SK-N-SH treated with all-trans-retinoic acid at 6 μM for 48 hours (cell line): ENCODE measurements at regions not wholly inside any gene's neighbourhood (a gene's known extent, or its start where the extent isn't known, plus 50 kb on each side); places are given as distances from the start of the nearest gene placed in this dataset.

Experiments
- ATAC-seq: fragments of 200-7000 bp; cut with Tn5 transposase; 3 replicates; pipeline ENCODE4 v1.9.1; 2020; ENCODE audit warnings: mild to moderate bottlenecking, moderate library complexity
- BACH2 ChIP-seq: fragments of 250-450 bp; sonication (Bioruptor Pico); IDR thresholded peaks from 2 replicates; pipeline ENCODE4 v1.9.0; 2021; ENCODE audit warnings: mild to moderate bottlenecking, borderline replicate concordance
- CREB5 ChIP-seq: fragments of 250-450 bp; sonication (Bioruptor Pico); IDR thresholded peaks from 2 replicates; pipeline ENCODE4 v1.5.1; 2020; ENCODE audit warnings: low read depth, mild to moderate bottlenecking, moderate library complexity
- CSDC2 ChIP-seq: fragments of 250-450 bp; sonication (Bioruptor Pico); IDR thresholded peaks from 2 replicates; pipeline ENCODE4 v1.5.0; 2020; ENCODE audit warnings: mild to moderate bottlenecking, moderate library complexity
- CSRNP3 ChIP-seq: fragments of 250-450 bp; sonication (Bioruptor Pico); IDR thresholded peaks from 2 replicates; pipeline ENCODE4 v1.5.1; 2021; ENCODE audit warnings: mild to moderate bottlenecking, moderate library complexity
- ESRRG ChIP-seq: fragments of 250-450 bp; sonication (Bioruptor Pico); IDR thresholded peaks from 2 replicates; pipeline ENCODE4 v1.6.1; 2021; ENCODE audit warnings: mild to moderate bottlenecking
- GLIS3 ChIP-seq: fragments of 250-450 bp; sonication (Bioruptor Pico); IDR thresholded peaks from 2 replicates; pipeline ENCODE4 v1.5.0; 2020; ENCODE audit warnings: mild to moderate bottlenecking, moderate library complexity
- ISL1 ChIP-seq: fragments of 250-450 bp; sonication (Bioruptor Pico); IDR thresholded peaks from 2 replicates; pipeline ENCODE4 v2.1.2; 2022; ENCODE audit warnings: mild to moderate bottlenecking, moderate library complexity
- OSR1 ChIP-seq: fragments of 250-450 bp; sonication (Bioruptor Pico); IDR thresholded peaks from 2 replicates; pipeline ENCODE4 v1.8.0; 2022; ENCODE audit warnings: moderate library complexity, mild to moderate bottlenecking, inconsistent platforms
- POU6F1 ChIP-seq: fragments of 250-450 bp; sonication (Bioruptor Pico); IDR thresholded peaks from 2 replicates; pipeline ENCODE4 v1.8.0; 2021; ENCODE audit warnings: low read depth, mild to moderate bottlenecking, moderate library complexity, borderline replicate concordance
- PPARA ChIP-seq: fragments of 250-450 bp; sonication (Bioruptor Pico); IDR thresholded peaks from 2 replicates; pipeline ENCODE4 v1.5.0; 2020; ENCODE audit warnings: mild to moderate bottlenecking, borderline replicate concordance
- RARB ChIP-seq: fragments of 250-450 bp; sonication (Bioruptor Pico); IDR thresholded peaks from 2 replicates; pipeline ENCODE4 v1.8.0; 2021; ENCODE audit warnings: mild to moderate bottlenecking, moderate library complexity
- SNAI2 ChIP-seq: fragments of 250-450 bp; sonication (Bioruptor Pico); IDR thresholded peaks from 2 replicates; pipeline ENCODE4 v1.5.0; 2020; ENCODE audit warnings: mild to moderate bottlenecking, moderate library complexity
- TOX ChIP-seq: fragments of 250-450 bp; sonication (Bioruptor Pico); IDR thresholded peaks from 2 replicates; pipeline ENCODE4 v1.8.0; 2021; ENCODE audit warnings: mild to moderate bottlenecking, moderate library complexity, borderline replicate concordance
- ZC3H10 ChIP-seq: fragments of 250-450 bp; sonication (Bioruptor Pico); IDR thresholded peaks from 2 replicates; pipeline ENCODE4 v1.5.1; 2021; ENCODE audit warnings: mild to moderate bottlenecking, moderate library complexity
- ZFP3 ChIP-seq: fragments of 250-450 bp; sonication (Bioruptor Pico); IDR thresholded peaks from 2 replicates; pipeline ENCODE4 v1.5.0; 2020; ENCODE audit warnings: mild to moderate bottlenecking, moderate library complexity
- ZFP30 ChIP-seq: fragments of 450-650 bp; formaldehyde crosslinking; IDR thresholded peaks from 2 replicates; pipeline ENCODE4 v1.5.0; 2022; ENCODE audit warnings: mild to moderate bottlenecking, moderate library complexity
- ZNF565 ChIP-seq: fragments of 450-650 bp; formaldehyde crosslinking; conservative IDR thresholded peaks from 2 replicates; pipeline ENCODE4 v1.5.0; 2020; ENCODE audit warnings: low read depth, mild to moderate bottlenecking, moderate library complexity
- ZNF70 ChIP-seq: fragments of 450-650 bp; formaldehyde crosslinking; IDR thresholded peaks from 2 replicates; pipeline ENCODE4 v1.5.0; 2020; ENCODE audit warnings: mild to moderate bottlenecking, moderate library complexity
- ZNF8 ChIP-seq: fragments of 450-650 bp; formaldehyde crosslinking; IDR thresholded peaks from 2 replicates; pipeline ENCODE4 v1.5.0; 2020; ENCODE audit warnings: mild to moderate bottlenecking, moderate library complexity
- TF ChIP-seq, protein P1 (sequence below): fragments of 250-450 bp; sonication (Bioruptor Pico); IDR thresholded peaks from 2 replicates; pipeline ENCODE4 v1.8.0; 2020; ENCODE audit warnings: mild to moderate bottlenecking, moderate library complexity, borderline replicate concordance
- TF ChIP-seq, protein P2 (sequence below): fragments of 250-450 bp; sonication (Bioruptor Pico); IDR thresholded peaks from 2 replicates; pipeline ENCODE4 v1.5.0; 2020; ENCODE audit warnings: mild to moderate bottlenecking, moderate library complexity

- ATAC-seq: no peak; the same call in 2 of the 3 replicates
- no peak for TF ChIP-seq RARB (CRISPR knock-in tag)
- no peak for TF ChIP-seq TOX (CRISPR knock-in tag)
- TF ChIP-seq ZNF565 (CRISPR knock-in tag): no peak
- no peak for TF ChIP-seq ESRRG (CRISPR knock-in tag)
- no peak for TF ChIP-seq OSR1
- no peak for TF ChIP-seq CREB5 (CRISPR knock-in tag)
- TF ChIP-seq ZFP3 (CRISPR knock-in tag): no peak
- no peak for TF ChIP-seq CSDC2 (CRISPR knock-in tag)
- TF ChIP-seq, protein P1, sequence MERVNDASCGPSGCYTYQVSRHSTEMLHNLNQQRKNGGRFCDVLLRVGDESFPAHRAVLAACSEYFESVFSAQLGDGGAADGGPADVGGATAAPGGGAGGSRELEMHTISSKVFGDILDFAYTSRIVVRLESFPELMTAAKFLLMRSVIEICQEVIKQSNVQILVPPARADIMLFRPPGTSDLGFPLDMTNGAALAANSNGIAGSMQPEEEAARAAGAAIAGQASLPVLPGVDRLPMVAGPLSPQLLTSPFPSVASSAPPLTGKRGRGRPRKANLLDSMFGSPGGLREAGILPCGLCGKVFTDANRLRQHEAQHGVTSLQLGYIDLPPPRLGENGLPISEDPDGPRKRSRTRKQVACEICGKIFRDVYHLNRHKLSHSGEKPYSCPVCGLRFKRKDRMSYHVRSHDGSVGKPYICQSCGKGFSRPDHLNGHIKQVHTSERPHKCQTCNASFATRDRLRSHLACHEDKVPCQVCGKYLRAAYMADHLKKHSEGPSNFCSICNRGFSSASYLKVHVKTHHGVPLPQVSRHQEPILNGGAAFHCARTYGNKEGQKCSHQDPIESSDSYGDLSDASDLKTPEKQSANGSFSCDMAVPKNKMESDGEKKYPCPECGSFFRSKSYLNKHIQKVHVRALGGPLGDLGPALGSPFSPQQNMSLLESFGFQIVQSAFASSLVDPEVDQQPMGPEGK: no peak
- TF ChIP-seq POU6F1: no peak
- TF ChIP-seq, protein P2, sequence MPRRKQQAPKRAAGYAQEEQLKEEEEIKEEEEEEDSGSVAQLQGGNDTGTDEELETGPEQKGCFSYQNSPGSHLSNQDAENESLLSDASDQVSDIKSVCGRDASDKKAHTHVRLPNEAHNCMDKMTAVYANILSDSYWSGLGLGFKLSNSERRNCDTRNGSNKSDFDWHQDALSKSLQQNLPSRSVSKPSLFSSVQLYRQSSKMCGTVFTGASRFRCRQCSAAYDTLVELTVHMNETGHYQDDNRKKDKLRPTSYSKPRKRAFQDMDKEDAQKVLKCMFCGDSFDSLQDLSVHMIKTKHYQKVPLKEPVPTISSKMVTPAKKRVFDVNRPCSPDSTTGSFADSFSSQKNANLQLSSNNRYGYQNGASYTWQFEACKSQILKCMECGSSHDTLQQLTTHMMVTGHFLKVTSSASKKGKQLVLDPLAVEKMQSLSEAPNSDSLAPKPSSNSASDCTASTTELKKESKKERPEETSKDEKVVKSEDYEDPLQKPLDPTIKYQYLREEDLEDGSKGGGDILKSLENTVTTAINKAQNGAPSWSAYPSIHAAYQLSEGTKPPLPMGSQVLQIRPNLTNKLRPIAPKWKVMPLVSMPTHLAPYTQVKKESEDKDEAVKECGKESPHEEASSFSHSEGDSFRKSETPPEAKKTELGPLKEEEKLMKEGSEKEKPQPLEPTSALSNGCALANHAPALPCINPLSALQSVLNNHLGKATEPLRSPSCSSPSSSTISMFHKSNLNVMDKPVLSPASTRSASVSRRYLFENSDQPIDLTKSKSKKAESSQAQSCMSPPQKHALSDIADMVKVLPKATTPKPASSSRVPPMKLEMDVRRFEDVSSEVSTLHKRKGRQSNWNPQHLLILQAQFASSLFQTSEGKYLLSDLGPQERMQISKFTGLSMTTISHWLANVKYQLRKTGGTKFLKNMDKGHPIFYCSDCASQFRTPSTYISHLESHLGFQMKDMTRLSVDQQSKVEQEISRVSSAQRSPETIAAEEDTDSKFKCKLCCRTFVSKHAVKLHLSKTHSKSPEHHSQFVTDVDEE (CRISPR knock-in tag): no peak
- TF ChIP-seq ZNF70 (CRISPR knock-in tag): no peak
- no peak for TF ChIP-seq SNAI2 (CRISPR knock-in tag)
- TF ChIP-seq GLIS3 (CRISPR knock-in tag): no peak
- no peak for TF ChIP-seq CSRNP3 (CRISPR knock-in tag)
- no peak for TF ChIP-seq ZFP30 (CRISPR knock-in tag)
- TF ChIP-seq ZNF8 (CRISPR knock-in tag): no peak
- TF ChIP-seq ISL1 (CRISPR knock-in tag): no peak
- TF ChIP-seq ZC3H10 (CRISPR knock-in tag): no peak
Observed at GRCh38 chr3:40615110-40615915, 90.6 kb downstream of the ZNF621 start.

GRCh38 chr3:40615918-40616819, 91.4 kb downstream of the ZNF621 start:
- TF ChIP-seq RARB (CRISPR knock-in tag) (no peak), POU6F1 (no peak), ZNF8 (CRISPR knock-in tag) (no peak), ZFP30 (CRISPR knock-in tag) (no peak), ZNF70 (CRISPR knock-in tag) (no peak), BACH2 (no peak), ISL1 (CRISPR knock-in tag) (no peak), ZNF565 (CRISPR knock-in tag) (no peak), ZFP3 (CRISPR knock-in tag) (no peak), PPARA (no peak), SNAI2 (CRISPR knock-in tag) (no peak), CSDC2 (CRISPR knock-in tag) (no peak), CREB5 (CRISPR knock-in tag) (no peak), ZC3H10 (CRISPR knock-in tag) (no peak), ESRRG (CRISPR knock-in tag) (no peak)
- TF ChIP-seq, protein P2 (CRISPR knock-in tag): no peak
- no peak for ATAC-seq
